Prostate gland (tissue), 2 donors: ENCODE measurements at regions not wholly inside any gene's neighbourhood (a gene's known extent, or its start where the extent isn't known, plus 50 kb on each side); places are given as distances from the start of the nearest gene placed in this dataset.

Experiments
- DNase-seq: peaks from one replicate; pipeline ENCODE4 v3.0.0-alpha.2; 2019; ENCODE audit warnings: low spot score
- H3K27ac ChIP-seq, 2 donors: fragments of 200-600 bp; sonication (generic); 2 replicates each; pipeline ENCODE4 v1.5.1; 2017 to 2019
- H3K27me3 ChIP-seq: fragments of 200-600 bp; sonication (generic); replicated peaks from 2 replicates; pipeline ENCODE4 v1.5.1; 2019; ENCODE audit not compliant: insufficient read depth
- H3K36me3 ChIP-seq, 2 donors: fragments of 200-600 bp; sonication (generic); 1 replicate in 1 of 2; 2 replicates in 1 of 2; pipeline versions ENCODE4 v1.5.1 to v1.8.1; 2017 to 2019
- H3K4me1 ChIP-seq: fragments of 200-600 bp; sonication (generic); replicated peaks from 2 replicates; pipeline ENCODE4 v1.5.1; 2019
- H3K4me3 ChIP-seq, 2 donors: fragments of 200-600 bp; sonication (generic); 2 replicates each; pipeline ENCODE4 v1.5.1; 2017 to 2019
- H3K9me3 ChIP-seq: fragments of 200-600 bp; sonication (generic); 2 replicates; pipeline ENCODE4 v1.5.1; 2017
- CTCF ChIP-seq, 4 experiments: fragments of 200-600 bp in 2 of 4; fragments of 450-650 bp in 2 of 4; sonication (generic) in 2 of 4; IDR thresholded peaks; 1 replicate in 3 of 4; 2 replicates in 1 of 4; pipeline ENCODE4 v1.5.1; 2016 to 2019; ENCODE audit warnings: antibody characterized with exemption in 4 of 4, mild to moderate bottlenecking in 2 of 4, moderate library complexity in 2 of 4
- POLR2A ChIP-seq: fragments of 450-650 bp; IDR thresholded peaks from one replicate; pipeline ENCODE4 v1.6.1; 2016; ENCODE audit warnings: antibody characterized with exemption, mild to moderate bottlenecking
- POLR2AphosphoS5 ChIP-seq: sonication (generic); formaldehyde crosslinking; IDR thresholded peaks from one replicate; pipeline ENCODE4 v1.6.1; 2017; ENCODE audit warnings: antibody characterized with exemption
- WGBS: methylation state at CpG from one replicate; pipeline ENCODE4 v1.1.5; 2018; 5-methylcytosine and 5-hydroxymethylcytosine counted together
- intact Hi-C: fragments of 100-400 bp; cut with DNase I; formaldehyde crosslinking; loops from one replicate; pipeline ENCODE4 v1.14.2; 2022

- DNase-seq, result no peak
- no peaks in the 10 kb centered on the region for H3K27me3 ChIP-seq
- WGBS, result 84% methylated on average over 10 of the region's 10 CpGs
- intact Hi-C loops, result no loop called here
- no peaks in the 10 kb centered on the region for H3K36me3 ChIP-seq
- TF ChIP-seq POLR2A, result no peak
- TF ChIP-seq POLR2AphosphoS5, result no peak
- TF ChIP-seq CTCF (IDR thresholded peaks at IDR 0.05), result no peak
- no peak overlapping the region for H3K27ac ChIP-seq
- no peaks in the 10 kb centered on the region for H3K4me1 ChIP-seq
- H3K4me3 ChIP-seq, result no peak overlapping the region
- no peaks in the 10 kb centered on the region for H3K9me3 ChIP-seq
Measured at GRCh38 chr9:14006386-14007187, 307.4 kb downstream of the NFIB start.

GRCh38 chr9:14004110-14004509 is 309.8 kb downstream of the NFIB start:
- Histone ChIP-seq H3K27ac (no peak overlapping the region), H3K36me3 (no peaks in the 10 kb centered on the region), H3K4me3 (no peak overlapping the region), H3K4me1 (no peaks in the 10 kb centered on the region), H3K27me3 (no peaks in the 10 kb centered on the region), H3K9me3 (no peaks in the 10 kb centered on the region)
- 89% methylated on average over 1 of the region's 1 CpG for WGBS
- no peak for TF ChIP-seq CTCF (IDR thresholded peaks at IDR 0.05)
- no peak for TF ChIP-seq POLR2A
- TF ChIP-seq POLR2AphosphoS5, result no peak
- DNase-seq, result no peak
- intact Hi-C loops, result no loop called here

- Histone ChIP-seq H3K4me1 (no peaks in the 10 kb centered on the region), H3K27me3 (no peaks in the 10 kb centered on the region), H3K4me3 (no peak overlapping the region), H3K36me3 (no peaks in the 10 kb centered on the region), H3K9me3 (no peaks in the 10 kb centered on the region), H3K27ac (no peak overlapping the region)
- WGBS, result 82% methylated on average over 3 of the region's 3 CpGs
- DNase-seq, result no peak
- no peak for TF ChIP-seq POLR2AphosphoS5
- TF ChIP-seq POLR2A, result no peak
- no peak for TF ChIP-seq CTCF (IDR thresholded peaks at IDR 0.05)
- intact Hi-C loops, result no loop called here
Measured at GRCh38 chr9:13994240-13994639, 319.7 kb downstream of the NFIB start.

GRCh38 chr9:13993632-13994185 is 320.2 kb downstream of the NFIB start:
- H3K27ac ChIP-seq, result no peak overlapping the region
- no peak for DNase-seq
- WGBS, result 76% methylated on average over 7 of the region's 7 CpGs
- H3K9me3 ChIP-seq, result no peaks in the 10 kb centered on the region
- intact Hi-C loops, result no loop called here
- no peak overlapping the region for H3K4me3 ChIP-seq
- no peaks in the 10 kb centered on the region for H3K36me3 ChIP-seq
- H3K27me3 ChIP-seq, result no peaks in the 10 kb centered on the region
- no peaks in the 10 kb centered on the region for H3K4me1 ChIP-seq
- TF ChIP-seq POLR2A (no peak), CTCF (IDR thresholded peaks at IDR 0.05) (no peak), POLR2AphosphoS5 (no peak)
